Prostate gland (tissue), 2 donors: ENCODE measurements at regions not wholly inside any gene's neighbourhood (a gene's known extent, or its start where the extent isn't known, plus 50 kb on each side); places are given as distances from the start of the nearest gene placed in this dataset.

ENCODE experiments used
- DNase-seq: peaks from one replicate; pipeline ENCODE4 v3.0.0-alpha.2; 2019; ENCODE audit warnings: low spot score
- H3K27ac ChIP-seq, 2 donors: fragments of 200-600 bp; sonication (generic); 2 replicates each; pipeline ENCODE4 v1.5.1; 2017 to 2019
- H3K27me3 ChIP-seq: fragments of 200-600 bp; sonication (generic); replicated peaks from 2 replicates; pipeline ENCODE4 v1.5.1; 2019; ENCODE audit not compliant: insufficient read depth
- H3K36me3 ChIP-seq, 2 donors: fragments of 200-600 bp; sonication (generic); 1 replicate in 1 of 2; 2 replicates in 1 of 2; pipeline versions ENCODE4 v1.5.1 to v1.8.1; 2017 to 2019
- H3K4me1 ChIP-seq: fragments of 200-600 bp; sonication (generic); replicated peaks from 2 replicates; pipeline ENCODE4 v1.5.1; 2019
- H3K4me3 ChIP-seq, 2 donors: fragments of 200-600 bp; sonication (generic); 2 replicates each; pipeline ENCODE4 v1.5.1; 2017 to 2019
- H3K9me3 ChIP-seq: fragments of 200-600 bp; sonication (generic); 2 replicates; pipeline ENCODE4 v1.5.1; 2017
- CTCF ChIP-seq, 4 experiments: fragments of 200-600 bp in 2 of 4; fragments of 450-650 bp in 2 of 4; sonication (generic) in 2 of 4; IDR thresholded peaks; 1 replicate in 3 of 4; 2 replicates in 1 of 4; pipeline ENCODE4 v1.5.1; 2016 to 2019; ENCODE audit warnings: antibody characterized with exemption in 4 of 4, mild to moderate bottlenecking in 2 of 4, moderate library complexity in 2 of 4
- POLR2A ChIP-seq: fragments of 450-650 bp; IDR thresholded peaks from one replicate; pipeline ENCODE4 v1.6.1; 2016; ENCODE audit warnings: antibody characterized with exemption, mild to moderate bottlenecking
- POLR2AphosphoS5 ChIP-seq: sonication (generic); formaldehyde crosslinking; IDR thresholded peaks from one replicate; pipeline ENCODE4 v1.6.1; 2017; ENCODE audit warnings: antibody characterized with exemption
- WGBS: methylation state at CpG from one replicate; pipeline ENCODE4 v1.1.5; 2018; 5-methylcytosine and 5-hydroxymethylcytosine counted together
- intact Hi-C: fragments of 100-400 bp; cut with DNase I; formaldehyde crosslinking; loops from one replicate; pipeline ENCODE4 v1.14.2; 2022

- no peaks in the 10 kb centered on the region for H3K9me3 ChIP-seq
- no peak for TF ChIP-seq CTCF (IDR thresholded peaks at IDR 0.05)
- TF ChIP-seq POLR2A, result no peak
- no peak for TF ChIP-seq POLR2AphosphoS5
- intact Hi-C loops, result no loop called here
- DNase-seq, result no peak
- no peak overlapping the region for H3K4me3 ChIP-seq
- no peaks in the 10 kb centered on the region for H3K27me3 ChIP-seq
- H3K27ac ChIP-seq, result no peak overlapping the region
- H3K4me1 ChIP-seq, result peaks cover 3% of the 10 kb centered on the region
- 92% methylated on average over 5 of the region's 5 CpGs for WGBS
- H3K36me3 ChIP-seq, result no peaks in the 10 kb centered on the region
Measured at GRCh38 chr2:19141234-19142004, 217.0 kb downstream of the OSR1 start.

GRCh38 chr2:19140463-19141208 lies 217.8 kb downstream of the OSR1 start:
- H3K36me3 ChIP-seq, result no peaks in the 10 kb centered on the region
- no peak overlapping the region for H3K27ac ChIP-seq
- no peak for TF ChIP-seq CTCF (IDR thresholded peaks at IDR 0.05)
- TF ChIP-seq POLR2AphosphoS5, result peak; percentile 51
- intact Hi-C loops, result no loop called here
- H3K9me3 ChIP-seq, result no peaks in the 10 kb centered on the region
- DNase-seq, result peak; percentile 53
- WGBS, result 62% methylated on average over 3 of the region's 3 CpGs
- H3K4me3 ChIP-seq, result no peak overlapping the region
- H3K4me1 ChIP-seq, result peaks cover 3% of the 10 kb centered on the region
- no peaks in the 10 kb centered on the region for H3K27me3 ChIP-seq

GRCh38 chr2:19139386-19139785 lies 219.0 kb downstream of the OSR1 start:
- Histone ChIP-seq H3K27me3 (no peaks in the 10 kb centered on the region), H3K9me3 (no peaks in the 10 kb centered on the region), H3K4me1 (peaks cover 3% of the 10 kb centered on the region), H3K4me3 (no peak overlapping the region), H3K36me3 (no peaks in the 10 kb centered on the region), H3K27ac (no peak overlapping the region)
- 93% methylated on average over 1 of the region's 1 CpG for WGBS
- no peak for TF ChIP-seq CTCF (IDR thresholded peaks at IDR 0.05)
- no peak for TF ChIP-seq POLR2AphosphoS5
- TF ChIP-seq POLR2A, result no peak
- intact Hi-C loops, result no loop called here
- DNase-seq, result no peak

GRCh38 chr2:19138264-19138825 lies 220.1 kb downstream of the OSR1 start:
- DNase-seq, result no peak
- Histone ChIP-seq H3K9me3 (no peaks in the 10 kb centered on the region), H3K27ac (no peak overlapping the region), H3K4me1 (peaks cover 3% of the 10 kb centered on the region), H3K27me3 (no peaks in the 10 kb centered on the region), H3K36me3 (no peaks in the 10 kb centered on the region), H3K4me3 (no peak overlapping the region)
- 32% methylated on average over 4 of the region's 4 CpGs for WGBS
- intact Hi-C loops, result no loop called here
- TF ChIP-seq CTCF (IDR thresholded peaks at IDR 0.05), result no peak
- TF ChIP-seq POLR2AphosphoS5, result no peak
- TF ChIP-seq POLR2A, result no peak
